GM18858 (cell line): ENCODE measurements at regions not wholly inside any gene's neighbourhood (a gene's known extent, or its start where the extent isn't known, plus 50 kb on each side); places are given as distances from the start of the nearest gene placed in this dataset.
"Not testable (repeated sequence)": the region's sequence is repeated elsewhere in the genome, so short reads cannot be mapped to it uniquely, and the experiment has no call there.

Source experiments
- ATAC-seq: cut with Tn5 transposase; IDR thresholded peaks from one replicate; pipeline ENCODE4 v1.9.1; 2021; ENCODE audit not compliant: unreplicated experiment

- no peak for ATAC-seq
These were observed 1105.0 kb downstream of the BRD1 start for GRCh38 chr22:48722661-48723060.

DNA sequence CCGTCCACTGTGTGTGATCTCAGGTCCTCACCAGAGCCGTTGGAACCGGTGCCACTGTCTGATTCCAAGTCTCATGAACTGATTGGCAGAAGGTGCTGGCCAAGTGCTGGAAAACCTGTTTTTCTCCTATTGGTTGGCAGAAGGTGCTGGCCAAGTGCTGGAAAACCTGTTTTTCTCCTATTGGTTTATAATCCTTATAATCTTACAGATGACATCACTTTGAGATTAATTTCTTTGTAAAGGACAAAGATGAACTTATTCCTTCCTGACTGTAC lies 1106.3 kb downstream of the BRD1 start:
- ATAC-seq = no peak

DNA sequence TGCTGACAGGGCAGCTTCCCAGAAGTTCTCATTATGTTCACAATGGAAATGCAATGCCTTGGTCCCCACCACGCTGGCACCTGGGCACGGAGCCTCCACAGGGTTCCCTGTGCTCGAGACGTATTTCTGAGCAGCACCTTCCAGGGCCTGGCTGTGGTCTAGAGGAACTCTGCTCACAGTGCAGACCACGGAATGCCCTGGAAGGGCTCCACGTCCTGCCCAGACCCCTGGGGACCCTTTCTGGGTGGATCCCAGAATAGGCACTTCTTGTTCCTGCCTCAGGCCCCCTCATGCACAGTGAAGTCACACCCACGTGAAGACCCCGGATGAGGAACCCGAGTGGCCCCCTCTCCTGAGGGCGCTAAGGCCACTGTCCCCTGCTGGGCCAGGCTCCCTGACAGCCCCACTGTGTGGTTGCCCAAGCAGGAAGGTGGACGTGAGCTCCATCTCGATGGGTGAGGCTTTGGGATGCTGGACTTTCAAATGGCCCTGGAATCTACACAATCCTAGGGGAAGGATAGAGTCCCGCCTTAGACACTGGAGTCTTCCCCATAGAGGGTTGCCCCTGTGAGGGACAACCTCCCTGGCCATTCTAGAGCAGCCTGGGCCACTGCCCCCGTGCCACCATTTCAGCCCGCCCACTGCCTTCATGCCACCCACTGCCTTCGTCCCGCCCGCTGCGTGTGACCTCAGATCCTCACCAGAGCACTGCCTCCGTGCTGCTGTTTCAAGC lies 1106.8 kb downstream of the BRD1 start:
- no peak for ATAC-seq

DNA sequence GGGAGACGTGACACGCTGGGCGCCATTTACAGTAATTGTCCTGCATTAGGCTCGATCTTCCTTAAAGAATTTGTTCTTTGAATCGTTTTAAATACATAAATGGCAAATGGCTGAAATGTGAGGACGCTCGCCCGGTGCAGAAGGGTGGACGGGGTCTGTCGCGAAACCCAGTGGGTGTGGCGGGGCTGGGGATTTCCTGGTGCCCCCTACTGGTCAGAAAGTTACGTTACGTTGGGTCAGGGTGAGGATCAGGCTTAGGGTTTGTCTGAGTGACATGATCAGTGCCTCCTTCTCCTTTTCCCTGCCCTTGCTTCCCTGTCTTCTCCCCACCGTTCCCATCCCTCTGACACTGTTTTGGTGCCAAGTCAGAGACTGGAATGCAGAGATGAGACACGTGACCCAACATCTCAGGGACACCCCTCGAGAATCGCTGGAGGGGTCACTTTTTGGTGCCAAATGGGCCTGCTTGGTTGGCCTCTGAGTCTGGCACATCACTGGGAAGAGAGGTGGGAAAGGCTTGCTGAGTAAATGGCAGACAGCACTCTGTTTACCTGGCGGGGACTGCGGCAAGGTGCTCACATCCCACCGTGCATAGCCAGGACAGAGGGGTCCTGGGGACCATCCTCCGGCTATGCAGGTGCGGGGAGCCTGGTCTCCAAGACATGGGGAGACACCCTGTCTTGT lies 1107.6 kb downstream of the BRD1 start:
- no peak for ATAC-seq

DNA sequence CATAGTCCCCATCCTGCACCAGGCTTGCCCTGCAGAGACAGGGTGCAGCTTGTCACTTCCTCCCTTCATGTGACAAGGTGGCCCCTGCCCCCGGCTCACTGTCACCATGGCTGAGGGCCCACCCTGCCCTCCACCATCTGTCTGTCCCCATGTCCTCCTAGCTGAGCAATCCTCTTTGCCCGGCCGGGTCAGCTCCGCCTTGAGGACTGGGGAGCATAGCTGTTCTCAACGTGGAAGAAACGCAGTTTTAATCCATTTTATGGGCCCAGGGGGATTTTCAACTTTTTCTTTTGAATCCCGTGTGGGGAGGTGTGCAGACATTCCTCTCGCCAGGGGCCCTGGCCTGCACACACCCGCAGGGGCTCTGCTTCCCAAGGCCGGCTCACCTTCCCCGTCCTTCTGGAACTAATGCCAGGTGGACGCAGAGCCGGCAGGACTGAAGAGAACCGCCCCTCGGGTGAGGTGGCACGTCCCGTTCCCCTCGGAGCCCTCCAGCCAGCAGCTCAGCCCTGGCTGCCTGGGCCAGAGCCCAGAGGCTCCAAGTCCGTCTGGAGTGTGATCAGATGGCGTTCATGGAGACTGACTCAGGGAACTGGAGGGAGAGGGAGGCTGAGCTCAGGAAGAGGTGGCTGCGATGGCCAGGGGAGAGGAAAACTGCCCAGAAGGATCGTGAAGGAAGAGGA lies 1108.7 kb downstream of the BRD1 start:
- no peak for ATAC-seq

GRCh38 chr22:48717883-48718817 lies 1109.5 kb downstream of the BRD1 start:
- ATAC-seq = no peak

- no peak for ATAC-seq
These were observed 1110.4 kb downstream of the BRD1 start for GRCh38 chr22:48717076-48717810.

- not testable (repeated sequence) for ATAC-seq
These were observed 1111.5 kb downstream of the BRD1 start for GRCh38 chr22:48716154-48716553.

- ATAC-seq = no peak
These were observed 1112.2 kb downstream of the BRD1 start for GRCh38 chr22:48715511-48715910.

- ATAC-seq = no peak
These were observed 1113.4 kb downstream of the BRD1 start for GRCh38 chr22:48714231-48714630.

GRCh38 chr22:48713272-48714205 lies 1114.1 kb downstream of the BRD1 start:
- ATAC-seq = no peak

GRCh38 chr22:48712558-48713271 lies 1115.0 kb downstream of the BRD1 start:
- no peak for ATAC-seq

- no peak for ATAC-seq
These were observed 1116.0 kb downstream of the BRD1 start for GRCh38 chr22:48711669-48712068.

DNA sequence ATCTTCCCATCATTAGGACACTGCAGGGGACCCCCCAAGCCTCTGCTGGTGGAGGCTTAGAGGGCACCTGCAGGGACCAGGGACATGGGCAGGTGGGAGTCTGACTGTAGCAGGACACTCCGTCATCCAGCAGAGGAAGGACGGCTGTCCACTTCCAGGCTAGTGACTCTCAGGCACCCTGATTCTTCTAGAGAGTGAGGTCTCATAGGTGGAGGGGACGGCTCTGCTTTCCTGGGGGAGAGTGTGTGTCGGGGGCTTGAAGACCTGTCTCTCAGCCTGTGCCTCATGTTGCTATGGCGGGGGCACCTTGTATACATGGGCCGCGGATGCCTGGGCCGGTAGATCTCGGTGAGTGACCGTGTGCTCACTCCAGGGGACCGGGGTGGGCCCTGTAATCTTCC lies 1116.6 kb downstream of the BRD1 start:
- no peak for ATAC-seq

DNA sequence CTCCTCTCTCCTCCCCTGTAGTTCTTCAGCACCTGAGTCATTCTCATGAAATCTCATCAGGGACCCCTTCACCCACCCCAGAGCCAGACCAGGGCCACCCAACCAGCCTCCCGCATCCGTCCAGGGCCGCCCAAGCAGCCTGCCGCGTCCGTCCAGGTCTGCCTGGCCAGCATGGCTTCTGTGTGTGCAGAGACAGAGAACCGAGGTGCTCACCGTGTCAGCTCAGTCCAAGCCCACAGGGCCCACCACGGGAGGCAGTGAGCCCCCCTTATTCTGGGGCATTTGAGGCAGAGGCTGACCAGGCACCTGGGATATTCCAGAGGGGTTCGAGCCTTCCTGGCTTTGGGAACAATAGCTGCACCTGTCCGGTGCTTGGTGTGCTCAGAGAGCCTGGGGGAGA lies 1117.3 kb downstream of the BRD1 start:
- ATAC-seq = no peak

DNA sequence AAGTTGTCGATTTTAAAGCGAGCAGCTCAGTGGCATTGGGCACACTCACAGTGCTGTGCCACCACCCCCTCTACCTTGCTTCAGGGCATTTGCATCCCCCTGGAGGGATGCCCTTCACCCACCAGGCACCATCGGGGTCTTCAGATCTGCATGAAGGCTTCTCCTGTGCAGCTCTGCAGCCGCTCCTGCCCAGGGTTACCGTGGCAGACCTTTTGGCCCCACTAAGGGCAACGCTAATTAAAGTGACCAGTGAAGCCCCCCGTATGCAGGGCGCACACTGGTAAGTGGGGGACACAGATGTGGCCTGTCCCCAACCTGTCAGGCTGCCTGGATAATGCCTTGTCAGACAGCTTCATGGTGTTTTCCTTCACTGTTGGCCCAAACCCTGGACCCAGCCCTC lies 1117.7 kb downstream of the BRD1 start:
- no peak for ATAC-seq

GRCh38 chr22:48709453-48709852 lies 1118.2 kb downstream of the BRD1 start:
- ATAC-seq = no peak

DNA sequence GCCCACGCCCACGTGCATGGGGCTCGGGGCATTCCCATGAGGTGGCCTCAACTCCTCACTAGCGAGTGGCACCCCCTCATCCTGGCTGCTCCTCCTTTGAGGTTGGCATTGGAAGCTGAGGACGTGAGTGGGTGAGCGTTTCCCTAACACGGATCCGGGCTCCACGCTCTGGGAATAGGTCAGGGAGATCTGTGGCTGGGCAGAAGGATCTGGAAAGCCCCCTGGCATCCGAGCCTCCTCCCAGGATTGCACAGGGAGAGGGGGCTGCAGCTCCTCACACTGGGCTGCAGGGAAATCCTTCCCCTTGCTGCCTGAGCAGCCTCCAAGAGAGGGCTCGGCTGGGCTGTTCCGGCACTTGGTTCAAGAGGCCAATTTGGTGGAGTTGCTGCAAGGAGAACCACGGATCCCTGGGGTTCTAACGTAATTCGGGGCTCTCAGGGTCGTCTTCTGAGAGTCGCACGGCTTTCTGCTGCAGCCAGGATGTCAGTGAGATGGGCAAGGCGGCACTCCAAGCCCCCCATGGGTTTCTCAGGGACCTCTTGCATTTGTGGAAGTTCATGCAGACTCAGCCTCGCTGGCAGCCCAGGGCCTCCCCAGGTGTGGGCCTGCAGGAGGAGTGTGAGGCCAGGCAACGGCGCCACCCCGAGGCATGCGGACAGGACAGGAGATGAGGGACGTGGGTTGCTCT lies 1119.0 kb downstream of the BRD1 start:
- no peak for ATAC-seq
